GM23338 (cell line): ENCODE measurements at regions not wholly inside any gene's neighbourhood (a gene's known extent, or its start where the extent isn't known, plus 50 kb on each side); places are given as distances from the start of the nearest gene placed in this dataset.
A peak's percentile ranks its signal among the peaks of the same experiment; 100 is the strongest.

Source experiments
- ATAC-seq: fragments of 200-7000 bp; cut with Tn5 transposase; 3 replicates; pipeline ENCODE4 v1.9.1; 2020
- DNase-seq: peaks from one replicate; pipeline ENCODE4 v3.0.0-alpha.2; 2015; ENCODE audit warnings: low spot score
- H2AFZ ChIP-seq: fragments of 200-600 bp; sonication (generic); 2 replicates; pipeline ENCODE4 v1.8.0; 2016; ENCODE audit warnings: antibody characterized with exemption, mild to moderate bottlenecking, moderate library complexity
- H3F3A ChIP-seq: fragments of 200-600 bp; sonication (generic); replicated peaks from 2 replicates; pipeline ENCODE4 v1.8.0; 2017; ENCODE audit warnings: antibody characterized with exemption, mixed run types, low read depth
- H3K27ac ChIP-seq: fragments of 200-600 bp; sonication (generic); 2 replicates; pipeline ENCODE4 v1.6.1; 2016; ENCODE audit warnings: low read depth
- H3K27me3 ChIP-seq: fragments of 200-600 bp; sonication (generic); 2 replicates; pipeline ENCODE4 v1.8.0; 2016; ENCODE audit warnings: mild to moderate bottlenecking, mixed run types, moderate library complexity; ENCODE audit not compliant: insufficient read depth
- H3K36me3 ChIP-seq: fragments of 200-600 bp; sonication (generic); 2 replicates; pipeline ENCODE4 v1.8.0; 2016; ENCODE audit warnings: mild to moderate bottlenecking; ENCODE audit not compliant: insufficient read depth
- H3K4me1 ChIP-seq: fragments of 200-600 bp; sonication (generic); 2 replicates; pipeline ENCODE4 v1.8.0; 2016; ENCODE audit warnings: mild to moderate bottlenecking, moderate library complexity; ENCODE audit not compliant: insufficient read depth
- H3K4me2 ChIP-seq: fragments of 200-600 bp; sonication (generic); 2 replicates; pipeline ENCODE4 v1.7.1; 2017; ENCODE audit warnings: mixed run types
- H3K4me3 ChIP-seq: fragments of 200-600 bp; sonication (generic); 2 replicates; pipeline ENCODE4 v1.6.1; 2016; ENCODE audit warnings: mixed run types
- H3K79me2 ChIP-seq: fragments of 200-600 bp; sonication (generic); replicated peaks from 2 replicates; pipeline ENCODE4 v1.8.0; 2017; ENCODE audit warnings: mild to moderate bottlenecking; ENCODE audit not compliant: insufficient read depth
- H3K9me2 ChIP-seq: fragments of 200-600 bp; sonication (generic); 2 replicates; pipeline ENCODE4 v1.8.0; 2017; ENCODE audit not compliant: insufficient read depth
- H4K20me1 ChIP-seq: fragments of 200-600 bp; sonication (generic); replicated peaks from 2 replicates; pipeline ENCODE4 v1.8.0; 2017; ENCODE audit warnings: mild to moderate bottlenecking; ENCODE audit not compliant: insufficient read depth
- H3K27ac Mint-ChIP-seq: 2 replicates; pipeline ENCODE4 v1.8.0; 2020; ENCODE audit warnings: inconsistent platforms, mild to moderate bottlenecking, moderate library complexity, mixed read lengths
- H3K27me3 Mint-ChIP-seq: 3 replicates; pipeline ENCODE4 v1.8.0; 2022; ENCODE audit warnings: low read depth, mild to moderate bottlenecking, moderate library complexity, mixed read lengths, inconsistent platforms; ENCODE audit not compliant: insufficient read depth, poor library complexity
- H3K36me3 Mint-ChIP-seq: 3 replicates; pipeline ENCODE4 v1.8.0; 2021; ENCODE audit warnings: low read depth, mild to moderate bottlenecking, inconsistent platforms, moderate library complexity, mixed read lengths
- H3K4me1 Mint-ChIP-seq: 3 replicates; pipeline ENCODE4 v1.8.0; 2020; ENCODE audit warnings: mild to moderate bottlenecking, inconsistent platforms, mixed read lengths
- H3K4me3 Mint-ChIP-seq: 3 replicates; pipeline ENCODE4 v1.8.0; 2021; ENCODE audit warnings: moderate library complexity, mild to moderate bottlenecking, inconsistent platforms, mixed read lengths
- H3K9me3 Mint-ChIP-seq: 3 replicates; pipeline ENCODE4 v1.8.0; 2020; ENCODE audit warnings: moderate library complexity, mild to moderate bottlenecking, inconsistent platforms, mixed read lengths
- CREB1 ChIP-seq: fragments of 250-450 bp; sonication (Bioruptor Pico); IDR thresholded peaks from 2 replicates; pipeline ENCODE4 v1.5.0; 2020; ENCODE audit warnings: low read depth, mild to moderate bottlenecking, moderate library complexity
- EZH2 ChIP-seq: fragments of 200-600 bp; sonication (generic); IDR thresholded peaks from one replicate; pipeline ENCODE4 v1.8.0; 2017; ENCODE audit warnings: antibody characterized with exemption, mild to moderate bottlenecking, low read depth; ENCODE audit not compliant: unreplicated experiment
- JUNB ChIP-seq: IDR thresholded peaks from one replicate; pipeline ENCODE4 v1.6.1; 2016; ENCODE audit warnings: antibody characterized with exemption; ENCODE audit not compliant: unreplicated experiment
- POLR2AphosphoS5 ChIP-seq: IDR thresholded peaks from 2 replicates; pipeline ENCODE4 v1.6.1; 2016; ENCODE audit warnings: antibody characterized with exemption, low read depth
- REST ChIP-seq: IDR thresholded peaks from one replicate; pipeline ENCODE4 v1.6.1; 2018; ENCODE audit warnings: antibody characterized with exemption; ENCODE audit not compliant: unreplicated experiment
- STAT1 ChIP-seq: IDR thresholded peaks from one replicate; pipeline ENCODE4 v1.6.1; 2016; ENCODE audit warnings: antibody characterized with exemption; ENCODE audit not compliant: unreplicated experiment
- ZNF331 ChIP-seq: fragments of 250-450 bp; sonication (Bioruptor Pico); IDR thresholded peaks from 2 replicates; pipeline ENCODE4 v1.5.0; 2020; ENCODE audit warnings: low read depth, mild to moderate bottlenecking, moderate library complexity
- TF ChIP-seq, protein P1 (sequence below), 2 experiments: fragments of 200-600 bp in 1 of 2; sonication (generic) in 1 of 2; conservative IDR thresholded peaks; 2 replicates each; pipeline versions ENCODE4 v1.5.1 to v1.6.1; 2016 to 2017; ENCODE audit warnings: antibody characterized with exemption in 2 of 2, low read depth in 2 of 2, mild to moderate bottlenecking in 2 of 2, moderate library complexity in 1 of 2
- TF ChIP-seq, protein P2 (sequence below): IDR thresholded peaks from 2 replicates; pipeline ENCODE4 v1.6.1; 2016; ENCODE audit warnings: antibody characterized with exemption

DNA sequence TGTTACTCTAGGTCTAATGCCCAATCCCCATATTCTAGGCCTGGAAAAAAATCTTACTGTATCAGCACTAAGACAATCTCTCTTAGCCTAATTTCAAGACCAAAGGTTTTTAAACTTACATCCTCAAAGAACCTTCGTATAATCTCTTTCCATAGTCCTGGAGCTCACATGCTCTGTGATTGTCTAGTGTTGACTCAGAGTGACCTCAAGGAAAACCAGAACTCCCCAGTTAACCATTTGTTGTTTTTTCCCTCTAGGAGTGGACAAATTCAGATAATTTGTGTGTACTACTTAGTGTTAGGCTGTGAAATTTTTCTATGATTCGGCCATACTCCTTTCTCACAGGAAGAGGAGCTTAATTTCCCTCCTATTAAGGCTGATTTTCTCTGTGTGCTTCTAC lies 536.1 kb downstream of the SLC4A3 start:
- no peak for ATAC-seq
- H3K27me3 ChIP-seq: no peaks in the 10 kb centered on the region
- H3K27ac ChIP-seq: no peak overlapping the region
- H2AFZ ChIP-seq: no peak overlapping the region
- H3K36me3 ChIP-seq: no peaks in the 10 kb centered on the region
- H4K20me1 ChIP-seq: no peaks in the 10 kb centered on the region
- H3K36me3 Mint-ChIP-seq: no peaks in the 10 kb centered on the region
- no peak for TF ChIP-seq JUNB
- TF ChIP-seq CREB1 (CRISPR knock-in tag): no peak
- no peak for TF ChIP-seq STAT1
- H3K4me3 ChIP-seq: no peak overlapping the region
- no peaks in the 10 kb centered on the region for H3K79me2 ChIP-seq
- H3K4me2 ChIP-seq: no peak overlapping the region
- no peaks in the 10 kb centered on the region for H3K4me1 ChIP-seq
- H3K27me3 Mint-ChIP-seq: no peaks in the 10 kb centered on the region
- H3K9me2 ChIP-seq: no peaks in the 10 kb centered on the region
- no peak for DNase-seq
- no peak overlapping the region for H3K27ac Mint-ChIP-seq
- H3K9me3 Mint-ChIP-seq: peaks cover 2% of the 10 kb centered on the region; the same call in 1 of the 3 replicates
- no peaks in the 10 kb centered on the region for H3F3A ChIP-seq
- H3K4me1 Mint-ChIP-seq: peaks cover 5% of the 10 kb centered on the region; the same call in 2 of the 3 replicates
- no peak overlapping the region for H3K4me3 Mint-ChIP-seq

DNA sequence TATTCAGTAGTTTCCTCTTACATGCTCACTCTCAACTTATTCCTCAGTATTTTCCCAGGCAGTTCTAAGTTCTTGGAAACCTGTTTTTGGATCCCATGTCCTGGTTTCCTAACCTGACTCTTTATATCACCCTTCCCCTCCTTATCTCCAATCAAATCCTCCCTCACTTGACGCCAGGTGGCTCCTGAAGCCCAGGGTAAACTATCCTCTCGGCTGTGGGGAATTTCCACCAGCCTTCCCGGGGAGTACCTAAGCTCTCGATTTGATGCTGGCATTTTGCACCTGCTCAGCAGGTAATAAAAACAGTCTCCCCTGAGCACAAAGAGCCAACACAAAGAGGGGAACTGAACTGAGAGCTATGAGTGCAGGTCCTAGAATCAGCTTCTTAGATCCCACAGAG lies 538.0 kb downstream of the SLC4A3 start:
- peaks cover 5% of the 10 kb centered on the region; the same call in 2 of the 3 replicates for H3K4me1 Mint-ChIP-seq
- ATAC-seq (peak; percentile 94), DNase-seq (peak; percentile 59)
- Histone ChIP-seq H3F3A (no peaks in the 10 kb centered on the region), H2AFZ (no peak overlapping the region), H3K36me3 (no peaks in the 10 kb centered on the region), H3K4me1 (no peaks in the 10 kb centered on the region), H3K4me3 (no peak overlapping the region), H3K9me2 (no peaks in the 10 kb centered on the region), H3K27me3 (no peaks in the 10 kb centered on the region), H4K20me1 (no peaks in the 10 kb centered on the region), H3K79me2 (no peaks in the 10 kb centered on the region), H3K4me2 (no peak overlapping the region), H3K27ac (no peak overlapping the region)
- H3K27ac Mint-ChIP-seq: no peak overlapping the region
- TF ChIP-seq, protein P1, sequence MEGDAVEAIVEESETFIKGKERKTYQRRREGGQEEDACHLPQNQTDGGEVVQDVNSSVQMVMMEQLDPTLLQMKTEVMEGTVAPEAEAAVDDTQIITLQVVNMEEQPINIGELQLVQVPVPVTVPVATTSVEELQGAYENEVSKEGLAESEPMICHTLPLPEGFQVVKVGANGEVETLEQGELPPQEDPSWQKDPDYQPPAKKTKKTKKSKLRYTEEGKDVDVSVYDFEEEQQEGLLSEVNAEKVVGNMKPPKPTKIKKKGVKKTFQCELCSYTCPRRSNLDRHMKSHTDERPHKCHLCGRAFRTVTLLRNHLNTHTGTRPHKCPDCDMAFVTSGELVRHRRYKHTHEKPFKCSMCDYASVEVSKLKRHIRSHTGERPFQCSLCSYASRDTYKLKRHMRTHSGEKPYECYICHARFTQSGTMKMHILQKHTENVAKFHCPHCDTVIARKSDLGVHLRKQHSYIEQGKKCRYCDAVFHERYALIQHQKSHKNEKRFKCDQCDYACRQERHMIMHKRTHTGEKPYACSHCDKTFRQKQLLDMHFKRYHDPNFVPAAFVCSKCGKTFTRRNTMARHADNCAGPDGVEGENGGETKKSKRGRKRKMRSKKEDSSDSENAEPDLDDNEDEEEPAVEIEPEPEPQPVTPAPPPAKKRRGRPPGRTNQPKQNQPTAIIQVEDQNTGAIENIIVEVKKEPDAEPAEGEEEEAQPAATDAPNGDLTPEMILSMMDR (conservative IDR thresholded peaks at IDR 0.05; ENCODE audit: low read depth in 2 of 2): peak; percentile 39 to 64; a peak in 3 of 4 replicates
- no peak for TF ChIP-seq ZNF331
- H3K27me3 Mint-ChIP-seq: no peaks in the 10 kb centered on the region
- no peak overlapping the region for H3K4me3 Mint-ChIP-seq
- 0 out of 3 replicates have a peak, but pooled peaks cover 2% of the 10 kb centered on the region for H3K9me3 Mint-ChIP-seq
- no peaks in the 10 kb centered on the region for H3K36me3 Mint-ChIP-seq

DNA sequence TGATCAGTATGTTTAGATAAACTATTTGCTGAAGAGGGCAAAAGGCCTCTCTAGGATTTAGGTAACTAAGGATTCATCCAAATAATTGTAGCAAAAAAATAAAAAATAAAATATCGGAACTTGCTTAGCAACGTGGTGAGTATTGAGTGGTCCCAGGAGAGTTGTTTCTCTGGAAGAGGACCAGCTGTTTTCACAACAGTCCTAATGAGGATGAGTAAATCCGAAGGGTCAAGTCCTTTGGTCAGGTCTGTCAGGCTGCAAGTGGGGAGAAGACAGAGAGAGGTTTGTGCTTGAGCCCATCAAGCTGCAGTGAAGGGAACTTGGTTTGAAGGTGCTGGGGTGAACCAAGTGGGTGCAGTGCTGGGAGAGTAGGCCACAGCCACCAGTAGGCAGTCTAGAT lies 539.2 kb downstream of the SLC4A3 start:
- no peaks in the 10 kb centered on the region for H3K4me1 ChIP-seq
- H3F3A ChIP-seq: no peaks in the 10 kb centered on the region
- ATAC-seq: no peak
- no peaks in the 10 kb centered on the region for H3K36me3 Mint-ChIP-seq
- no peaks in the 10 kb centered on the region for H4K20me1 ChIP-seq
- no peaks in the 10 kb centered on the region for H3K9me3 Mint-ChIP-seq
- H3K4me1 Mint-ChIP-seq: peaks cover 5% of the 10 kb centered on the region; the same call in 2 of the 3 replicates
- no peak for DNase-seq
- no peaks in the 10 kb centered on the region for H3K27me3 Mint-ChIP-seq
- no peak overlapping the region for H3K27ac Mint-ChIP-seq
- H3K4me2 ChIP-seq: no peak overlapping the region
- no peak overlapping the region for H2AFZ ChIP-seq
- H3K27ac ChIP-seq: no peak overlapping the region
- H3K9me2 ChIP-seq: peaks cover 5% of the 10 kb centered on the region; the same call in 1 of the 2 replicates
- H3K4me3 Mint-ChIP-seq: no peak overlapping the region
- H3K27me3 ChIP-seq: no peaks in the 10 kb centered on the region
- H3K4me3 ChIP-seq: no peak overlapping the region
- H3K36me3 ChIP-seq: no peaks in the 10 kb centered on the region
- H3K79me2 ChIP-seq: no peaks in the 10 kb centered on the region
- TF ChIP-seq, protein P2, sequence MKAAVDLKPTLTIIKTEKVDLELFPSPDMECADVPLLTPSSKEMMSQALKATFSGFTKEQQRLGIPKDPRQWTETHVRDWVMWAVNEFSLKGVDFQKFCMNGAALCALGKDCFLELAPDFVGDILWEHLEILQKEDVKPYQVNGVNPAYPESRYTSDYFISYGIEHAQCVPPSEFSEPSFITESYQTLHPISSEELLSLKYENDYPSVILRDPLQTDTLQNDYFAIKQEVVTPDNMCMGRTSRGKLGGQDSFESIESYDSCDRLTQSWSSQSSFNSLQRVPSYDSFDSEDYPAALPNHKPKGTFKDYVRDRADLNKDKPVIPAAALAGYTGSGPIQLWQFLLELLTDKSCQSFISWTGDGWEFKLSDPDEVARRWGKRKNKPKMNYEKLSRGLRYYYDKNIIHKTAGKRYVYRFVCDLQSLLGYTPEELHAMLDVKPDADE: no peak
- TF ChIP-seq EZH2: no peak
- TF ChIP-seq, protein P1 (conservative IDR thresholded peaks at IDR 0.05; ENCODE audit: low read depth in 2 of 2): no peak
- no peak for TF ChIP-seq POLR2AphosphoS5
- no peak for TF ChIP-seq STAT1
- TF ChIP-seq REST: no peak
- no peak for TF ChIP-seq JUNB
